ENCODE measurements at regions not wholly inside any gene's neighbourhood (a gene's known extent, or its start where the extent isn't known, plus 50 kb on each side); places are given as distances from the start of the nearest gene placed in this dataset.

- TF ChIP-seq CTCF (IDR thresholded peaks at IDR 0.05 in 8 of 11, conservative IDR thresholded peaks at IDR 0.05 in 3 of 11) (no peak), POLR2AphosphoS5 (IDR thresholded peaks at IDR 0.05) (no peak), POLR2A (IDR thresholded peaks at IDR 0.05) (no peak)
Measured at GRCh38 chr4:12884846-12885796, 599.0 kb downstream of the RAB28 start.
